HepG2 (cell line): ENCODE measurements at regions not wholly inside any gene's neighbourhood (a gene's known extent, or its start where the extent isn't known, plus 50 kb on each side); places are given as distances from the start of the nearest gene placed in this dataset.

Experiments used
- ATAC-seq: fragments of 200-7000 bp; cut with Tn5 transposase; 3 replicates; pipeline ENCODE4 v1.9.1; 2020; ENCODE audit warnings: mild to moderate bottlenecking, moderate library complexity
- BruUV-seq: library from RNA; stranded (reverse); fragments of 400-500 nt; replicated peaks from 2 replicates; lab custom pipeline; 2021; lab: Mats Ljungman, UMichigan
- CTCF ChIA-PET: fragments of 300-600 bp; formaldehyde crosslinking; extraction: SDS; loops from one replicate; lab custom pipeline; 2021; ENCODE audit warnings: low total read pairs, inconsistent platforms, low intra/inter-chr PET ratio; lab: Yijun Ruan, JAX
- POLR2A ChIA-PET: fragments of 350-600 bp; sonication (Branson Sonifier 250); formaldehyde crosslinking; loops from one replicate; lab custom pipeline; 2020; ENCODE audit warnings: antibody characterized with exemption, inconsistent platforms; lab: Yijun Ruan, JAX
- DNase-seq: peaks from one replicate; pipeline ENCODE4 v3.0.0-alpha.2; 2015; ENCODE audit warnings: low spot score
- FAIRE-seq: peaks from 3 replicates; lab custom pipeline; 2011; peaks lifted over from hg19 to GRCh38; lab: Jason Lieb, UNC
- H2AFZ ChIP-seq: one replicate; pipeline ENCODE4 v1.6.1; 2011; ENCODE audit warnings: low read length, inconsistent platforms
- H3K27ac ChIP-seq: fragments of 300-600 bp; 3 replicates; pipeline ENCODE4 v1.8.0; 2011; ENCODE audit warnings: mixed run types, mild to moderate bottlenecking, mixed read lengths, low read length, inconsistent platforms; ENCODE audit not compliant: insufficient read depth; ENCODE audit errors: extremely low read length
- H3K27me3 ChIP-seq, 2 experiments: fragments of 200-600 bp in 1 of 2; 2 replicates in 1 of 2; 3 replicates in 1 of 2; pipeline versions ENCODE4 v1.6.0 to v1.8.0; 2011; ENCODE audit warnings: low read length in 2 of 2, mild to moderate bottlenecking in 2 of 2, moderate library complexity in 2 of 2, inconsistent platforms in 1 of 2; ENCODE audit not compliant: insufficient read depth in 2 of 2, control insufficient read depth in 1 of 2
- H3K36me3 ChIP-seq, 2 experiments: fragments of 200-600 bp in 1 of 2; replicated peaks in 1 of 2; 2 replicates in 1 of 2; 3 replicates in 1 of 2; pipeline versions ENCODE4 v1.5.1 to v1.8.0; 2011; ENCODE audit warnings: low read length in 2 of 2, inconsistent platforms in 1 of 2; ENCODE audit not compliant: insufficient read depth in 2 of 2, control insufficient read depth in 1 of 2
- H3K4me1 ChIP-seq: 2 replicates; pipeline ENCODE4 v1.5.1; 2012; ENCODE audit warnings: low read length, inconsistent platforms; ENCODE audit not compliant: insufficient read depth
- H3K4me2 ChIP-seq: 2 replicates; pipeline ENCODE4 v1.6.0; 2011; ENCODE audit warnings: low read depth, low read length, inconsistent platforms
- H3K4me3 ChIP-seq, 3 experiments: fragments of 200-600 bp in 1 of 3; sonication (generic), shearing (Covaris generic) in 1 of 3; replicated peaks in 1 of 3; 2 replicates each; pipeline ENCODE4 v1.5.1; 2011 to 2016; ENCODE audit warnings: low read length in 3 of 3, inconsistent platforms in 2 of 3, low read depth in 2 of 3, mild to moderate bottlenecking in 2 of 3, control low read depth in 1 of 3, mixed read lengths in 1 of 3; ENCODE audit not compliant: insufficient read depth in 1 of 3
- H3K79me2 ChIP-seq: one replicate; pipeline ENCODE4 v1.6.1; 2011; ENCODE audit warnings: low read length, inconsistent platforms; ENCODE audit not compliant: insufficient read depth
- H3K9ac ChIP-seq: 2 replicates; pipeline ENCODE4 v1.6.0; 2011; ENCODE audit warnings: mild to moderate bottlenecking, low read depth, low read length, inconsistent platforms; ENCODE audit not compliant: insufficient read depth
- H3K9me3 ChIP-seq: 2 replicates; pipeline ENCODE4 v1.5.1; 2012; ENCODE audit warnings: mild to moderate bottlenecking, low read length
- H4K20me1 ChIP-seq: 2 replicates; pipeline ENCODE4 v1.6.0; 2011; ENCODE audit warnings: inconsistent platforms, mild to moderate bottlenecking, low read length, moderate library complexity; ENCODE audit not compliant: insufficient read depth
- BCLAF1 ChIP-seq: fragments of 450-650 bp; IDR thresholded peaks from 2 replicates; pipeline ENCODE4 v1.6.1; 2017; ENCODE audit warnings: mild to moderate bottlenecking
- BHLHE40 ChIP-seq: IDR thresholded peaks from 2 replicates; pipeline ENCODE4 v1.6.1; 2011; ENCODE audit warnings: low read length, improper control_type of control experiment
- CBFB ChIP-seq: sonication (generic); formaldehyde crosslinking; IDR thresholded peaks from 2 replicates; pipeline ENCODE4 v1.4.0; 2020; ENCODE audit warnings: missing genetic modification reagents
- FOXK2 ChIP-seq: fragments of 450-650 bp; IDR thresholded peaks from 2 replicates; pipeline ENCODE4 v1.6.1; 2016
- GPN1 ChIP-seq: sonication (generic); formaldehyde crosslinking; IDR thresholded peaks from 2 replicates; pipeline ENCODE4 v1.5.1; 2020; ENCODE audit warnings: missing genetic modification reagents, borderline replicate concordance
- PHB2 ChIP-seq: fragments of 450-650 bp; IDR thresholded peaks from 2 replicates; pipeline ENCODE4 v1.6.1; 2018; ENCODE audit not compliant: partially characterized antibody
- RARG ChIP-seq: sonication (generic); formaldehyde crosslinking; IDR thresholded peaks from 2 replicates; pipeline ENCODE4 v1.4.0; 2020; ENCODE audit warnings: low read depth, mild to moderate bottlenecking, missing genetic modification reagents
- RFX3 ChIP-seq: IDR thresholded peaks from 2 replicates; pipeline ENCODE4 v1.6.1; 2016; ENCODE audit warnings: missing biosample characterization, missing genetic modification reagents
- TEAD2 ChIP-seq: sonication (generic); formaldehyde crosslinking; IDR thresholded peaks from 2 replicates; pipeline ENCODE4 v1.9.0; 2021; ENCODE audit warnings: missing genetic modification reagents
- ZBTB2 ChIP-seq: sonication (generic); formaldehyde crosslinking; IDR thresholded peaks from 2 replicates; pipeline ENCODE4 v1.8.0; 2022; ENCODE audit warnings: low read depth, missing genetic modification reagents
- ZBTB34 ChIP-seq: sonication (generic); formaldehyde crosslinking; IDR thresholded peaks from 2 replicates; pipeline ENCODE4 v1.8.0; 2022; ENCODE audit warnings: mild to moderate bottlenecking, missing genetic modification reagents
- ZNF101 ChIP-seq: sonication (generic); formaldehyde crosslinking; IDR thresholded peaks from 2 replicates; pipeline ENCODE4 v1.4.0; 2020; ENCODE audit warnings: mild to moderate bottlenecking, low read depth, missing genetic modification reagents, borderline replicate concordance
- ZNF160 ChIP-seq: sonication (generic); formaldehyde crosslinking; IDR thresholded peaks from 2 replicates; pipeline ENCODE4 v1.8.0; 2022; ENCODE audit warnings: mild to moderate bottlenecking, inconsistent platforms, missing genetic modification reagents
- ZNF205 ChIP-seq: IDR thresholded peaks from 2 replicates; pipeline ENCODE4 v1.6.1; 2018; ENCODE audit warnings: missing biosample characterization, missing genetic modification reagents
- WGBS: methylation state at CpG from one replicate; pipeline ENCODE4 v1.1.6; 2017; ENCODE audit warnings: low lambda C conversion rate; 5-methylcytosine and 5-hydroxymethylcytosine counted together
- in situ Hi-C: cut with HindIII; loops from 2 replicates; pipeline ENCODE4 v1.10.0; 2017; ENCODE audit warnings: low pct_unique_long_range_greater_than_20kb; ENCODE audit not compliant: extremely low pct_ligation_motif_present
- intact Hi-C: fragments of 100-400 bp; cut with micrococcal nuclease; formaldehyde crosslinking; loops from one replicate; pipeline ENCODE4 v1.10.0; 2022; ENCODE audit not compliant: unreplicated experiment

- BruUV-seq, result no TSS peak
- TF ChIP-seq ZBTB2 (CRISPR knock-in tag), result no peak
- no peak for TF ChIP-seq TEAD2
- no peak for TF ChIP-seq RFX3 (CRISPR knock-in tag)
- no peak for TF ChIP-seq CBFB
- TF ChIP-seq BHLHE40, result no peak
- TF ChIP-seq RARG, result no peak
- TF ChIP-seq ZBTB34 (CRISPR knock-in tag), result no peak
- no peak for TF ChIP-seq PHB2
- no peak for TF ChIP-seq ZNF101 (CRISPR knock-in tag)
- TF ChIP-seq ZNF205 (CRISPR knock-in tag), result no peak
- no peak for TF ChIP-seq ZNF160 (CRISPR knock-in tag)
- no peak for TF ChIP-seq FOXK2
- TF ChIP-seq BCLAF1, result no peak
- no peak for TF ChIP-seq GPN1 (CRISPR knock-in tag)
- Histone ChIP-seq H3K36me3 (no peaks in the 10 kb centered on the region), H3K9me3 (no peaks in the 10 kb centered on the region), H2AFZ (no peak overlapping the region), H4K20me1 (no peaks in the 10 kb centered on the region), H3K4me1 (no peaks in the 10 kb centered on the region), H3K79me2 (no peaks in the 10 kb centered on the region), H3K4me2 (no peak overlapping the region), H3K4me3 (no peak overlapping the region), H3K27ac (no peak overlapping the region), H3K9ac (no peak overlapping the region), H3K27me3 (no peaks in the 10 kb centered on the region)
- ATAC-seq, result no peak
- no peak for FAIRE-seq
- intact Hi-C loops (no loop called here), in situ Hi-C loops (no loop called here)
- 44% methylated on average over 1 of the region's 1 CpG for WGBS
- ChIA-PET CTCF (no interaction called here), POLR2A (no interaction called here)
- DNase-seq, result no peak
These were observed 107.5 kb upstream of the TNFSF4 start for GRCh38 chr1:173314656-173315055.
